ENCODE measurements at regions not wholly inside any gene's neighbourhood (a gene's known extent, or its start where the extent isn't known, plus 50 kb on each side); places are given as distances from the start of the nearest gene placed in this dataset.

GRCh38 chr9:102862478-102862877 is 132.7 kb upstream of the CYLC2 start:
- TF ChIP-seq, protein P1, sequence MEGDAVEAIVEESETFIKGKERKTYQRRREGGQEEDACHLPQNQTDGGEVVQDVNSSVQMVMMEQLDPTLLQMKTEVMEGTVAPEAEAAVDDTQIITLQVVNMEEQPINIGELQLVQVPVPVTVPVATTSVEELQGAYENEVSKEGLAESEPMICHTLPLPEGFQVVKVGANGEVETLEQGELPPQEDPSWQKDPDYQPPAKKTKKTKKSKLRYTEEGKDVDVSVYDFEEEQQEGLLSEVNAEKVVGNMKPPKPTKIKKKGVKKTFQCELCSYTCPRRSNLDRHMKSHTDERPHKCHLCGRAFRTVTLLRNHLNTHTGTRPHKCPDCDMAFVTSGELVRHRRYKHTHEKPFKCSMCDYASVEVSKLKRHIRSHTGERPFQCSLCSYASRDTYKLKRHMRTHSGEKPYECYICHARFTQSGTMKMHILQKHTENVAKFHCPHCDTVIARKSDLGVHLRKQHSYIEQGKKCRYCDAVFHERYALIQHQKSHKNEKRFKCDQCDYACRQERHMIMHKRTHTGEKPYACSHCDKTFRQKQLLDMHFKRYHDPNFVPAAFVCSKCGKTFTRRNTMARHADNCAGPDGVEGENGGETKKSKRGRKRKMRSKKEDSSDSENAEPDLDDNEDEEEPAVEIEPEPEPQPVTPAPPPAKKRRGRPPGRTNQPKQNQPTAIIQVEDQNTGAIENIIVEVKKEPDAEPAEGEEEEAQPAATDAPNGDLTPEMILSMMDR (IDR thresholded peaks at IDR 0.05): no peak
- TF ChIP-seq EZH2 (IDR thresholded peaks at IDR 0.05; ENCODE audit: borderline replicate concordance, insufficient read depth, low read depth, low read length, poor library complexity, severe bottlenecking): no peak

Measured in B cell (primary cell).